OCI-LY1 (cell line): ENCODE measurements at regions not wholly inside any gene's neighbourhood (a gene's known extent, or its start where the extent isn't known, plus 50 kb on each side); places are given as distances from the start of the nearest gene placed in this dataset.

Experiments
- CTCF ChIP-seq: fragments of 200-600 bp; sonication (generic), shearing (Covaris generic); IDR thresholded peaks from 2 replicates; pipeline ENCODE4 v1.5.1; 2017; ENCODE audit warnings: mild to moderate bottlenecking, antibody characterized with exemption, low read length, moderate library complexity, mixed read lengths
- EZH2 ChIP-seq: fragments of 200-600 bp; sonication (generic), shearing (Covaris generic); IDR thresholded peaks from 2 replicates; pipeline ENCODE4 v1.8.0; 2017; ENCODE audit warnings: borderline replicate concordance, mixed run types, mild to moderate bottlenecking, antibody characterized with exemption, low read length, moderate library complexity, mixed read lengths

DNA sequence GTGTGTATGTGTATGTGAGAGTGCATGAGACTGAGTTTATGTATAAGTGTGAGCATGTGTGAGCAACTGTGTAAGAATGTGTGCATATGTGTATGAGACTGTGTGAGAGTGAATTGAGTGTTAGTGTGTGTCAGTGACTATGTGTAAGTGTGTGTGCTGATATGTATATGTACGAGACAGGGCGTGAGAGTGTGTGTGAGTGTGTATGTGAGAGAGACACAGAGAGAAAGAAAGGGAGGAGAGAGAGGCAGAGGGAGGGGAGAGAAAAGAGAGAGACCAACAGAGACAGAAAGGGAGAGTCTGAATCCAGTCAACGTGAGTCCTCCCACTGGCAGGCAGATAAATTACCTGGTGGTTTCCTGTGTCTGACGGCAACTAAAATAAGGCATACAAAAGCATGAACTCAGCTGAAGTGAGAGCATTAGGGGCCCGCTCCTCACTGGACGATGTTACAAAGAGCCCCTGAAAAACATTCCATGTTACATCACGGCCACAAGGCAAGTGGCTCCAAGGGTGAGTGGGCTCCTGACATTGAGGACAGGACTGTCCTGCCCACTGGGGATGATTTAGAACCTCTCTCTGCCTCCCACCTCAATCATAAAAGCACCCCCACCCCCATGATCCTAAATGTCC lies 66.6 kb upstream of the TIAM1 start:
- no peak for TF ChIP-seq CTCF
- no peak for TF ChIP-seq EZH2
